GM23248 (cell line): ENCODE measurements at regions not wholly inside any gene's neighbourhood (a gene's known extent, or its start where the extent isn't known, plus 50 kb on each side); places are given as distances from the start of the nearest gene placed in this dataset.

Source experiments
- DNase-seq: peaks from one replicate; pipeline ENCODE4 v3.0.0-alpha.2; 2015
- H2AFZ ChIP-seq: fragments of 200-600 bp; sonication (generic); 2 replicates; pipeline ENCODE4 v1.6.1; 2016; ENCODE audit warnings: antibody characterized with exemption
- H3F3A ChIP-seq: fragments of 200-600 bp; sonication (generic); 2 replicates; pipeline ENCODE4 v1.6.1; 2016; ENCODE audit warnings: mild to moderate bottlenecking, antibody characterized with exemption, mixed run types; ENCODE audit not compliant: insufficient read depth
- H3K27ac ChIP-seq: fragments of 200-600 bp; sonication (generic); 2 replicates; pipeline ENCODE4 v1.5.1; 2016; ENCODE audit warnings: mild to moderate bottlenecking
- H3K27me3 ChIP-seq: fragments of 200-600 bp; sonication (generic); replicated peaks from 2 replicates; pipeline ENCODE4 v1.6.1; 2016; ENCODE audit warnings: mild to moderate bottlenecking; ENCODE audit not compliant: insufficient read depth
- H3K36me3 ChIP-seq: fragments of 200-600 bp; sonication (generic); 2 replicates; pipeline ENCODE4 v1.6.1; 2016; ENCODE audit warnings: low read depth, mild to moderate bottlenecking
- H3K4me1 ChIP-seq: fragments of 200-600 bp; sonication (generic); 2 replicates; pipeline ENCODE4 v1.6.1; 2016; ENCODE audit warnings: mild to moderate bottlenecking; ENCODE audit not compliant: insufficient read depth
- H3K4me2 ChIP-seq: fragments of 200-600 bp; sonication (generic); one replicate; pipeline ENCODE4 v1.6.1; 2016; ENCODE audit warnings: mild to moderate bottlenecking; ENCODE audit not compliant: unreplicated experiment
- H3K4me3 ChIP-seq: fragments of 200-600 bp; sonication (generic); 2 replicates; pipeline ENCODE4 v1.5.1; 2016; ENCODE audit warnings: mild to moderate bottlenecking
- H3K79me2 ChIP-seq: fragments of 200-600 bp; sonication (generic); 2 replicates; pipeline ENCODE4 v1.6.1; 2016; ENCODE audit warnings: mild to moderate bottlenecking; ENCODE audit not compliant: insufficient read depth
- H3K9ac ChIP-seq: fragments of 200-600 bp; sonication (generic); 2 replicates; pipeline ENCODE4 v1.6.1; 2016; ENCODE audit warnings: mild to moderate bottlenecking
- H3K9me2 ChIP-seq: fragments of 200-600 bp; sonication (generic); 2 replicates; pipeline ENCODE4 v1.6.1; 2016; ENCODE audit warnings: mixed run types, mild to moderate bottlenecking, moderate library complexity; ENCODE audit not compliant: insufficient read depth
- H3K9me3 ChIP-seq: fragments of 200-600 bp; sonication (generic); one replicate; pipeline ENCODE4 v1.6.1; 2017; ENCODE audit warnings: low read depth
- H4K20me1 ChIP-seq: fragments of 200-600 bp; sonication (generic); 2 replicates; pipeline ENCODE4 v1.6.0; 2016; ENCODE audit not compliant: insufficient read depth
- EZH2 ChIP-seq: fragments of 200-600 bp; sonication (generic); IDR thresholded peaks from 2 replicates; pipeline ENCODE4 v1.6.1; 2018; ENCODE audit warnings: antibody characterized with exemption, mild to moderate bottlenecking; ENCODE audit not compliant: insufficient read depth, poor library complexity, severe bottlenecking
- EZH2phosphoT487 ChIP-seq: fragments of 200-600 bp; sonication (generic); IDR thresholded peaks from 2 replicates; pipeline ENCODE4 v1.6.1; 2018; ENCODE audit warnings: antibody characterized with exemption, moderate library complexity, mild to moderate bottlenecking, low read depth; ENCODE audit not compliant: insufficient read depth
- WGBS, 2 experiments: methylation state at CpG; one replicate each; pipeline ENCODE4 v1.1.6; 2015 to 2017; ENCODE audit warnings: low lambda C conversion rate in 2 of 2, low coverage in 1 of 2; ENCODE audit errors: missing lambda C conversion rate in 2 of 2; 5-methylcytosine and 5-hydroxymethylcytosine counted together
- in situ Hi-C: fragments of 300-500 bp; cut with MboI; formaldehyde crosslinking; loops from 2 replicates; pipeline ENCODE4 v1.15.0; 2020

- 63 to 70% methylated on average over 14 to 17 of the region's 17 CpGs for WGBS, 2 experiments
Measured at GRCh38 chr19:16018106-16018755, 58.1 kb upstream of the TPM4 start.

DNA sequence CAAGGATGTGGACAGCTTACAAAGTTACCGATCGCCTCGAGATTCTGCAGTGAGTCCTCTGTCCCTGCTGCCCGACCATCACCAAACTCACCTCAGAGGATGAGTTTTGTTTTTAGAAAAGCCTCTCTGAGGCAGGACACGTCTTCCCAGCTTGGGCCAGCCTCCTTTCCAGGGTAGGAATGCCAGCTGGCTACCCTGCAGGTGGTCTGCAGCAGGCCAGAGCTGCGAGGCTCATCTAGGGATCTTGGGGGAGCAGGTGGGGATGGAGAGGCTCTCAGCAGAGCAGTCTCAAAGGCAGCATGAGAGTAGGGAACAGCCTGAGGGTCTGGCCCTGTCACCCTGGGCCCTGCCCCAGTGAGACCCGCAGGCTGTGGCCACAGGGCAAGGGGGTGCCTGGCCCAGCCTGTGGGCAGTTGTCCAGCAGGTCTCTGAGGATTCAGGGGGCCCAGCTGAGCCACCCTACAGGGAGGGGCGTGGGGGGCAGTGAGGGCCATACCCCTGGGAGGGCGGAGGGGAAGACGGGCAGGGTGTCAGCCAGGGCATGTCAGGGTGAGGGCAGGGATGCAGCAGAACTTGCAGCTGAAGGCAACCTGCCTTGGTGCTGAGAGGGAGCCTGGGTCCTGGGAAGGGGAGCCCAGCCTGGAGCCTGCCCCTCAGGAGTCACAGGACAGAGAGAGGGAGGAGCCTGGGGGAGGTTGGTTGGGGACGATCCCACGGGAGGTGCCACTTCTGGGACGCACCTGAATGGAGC, 57.3 kb upstream of the TPM4 start:
- Histone ChIP-seq H3K4me3 (no peak overlapping the region), H4K20me1 (no peaks in the 10 kb centered on the region), H3K79me2 (no peaks in the 10 kb centered on the region), H3K27ac (no peak overlapping the region), H3K9ac (no peak overlapping the region), H3K36me3 (no peaks in the 10 kb centered on the region), H3K4me2 (no peak overlapping the region), H2AFZ (no peak overlapping the region), H3F3A (no peaks in the 10 kb centered on the region), H3K9me3 (no peaks in the 10 kb centered on the region), H3K4me1 (no peaks in the 10 kb centered on the region), H3K9me2 (no peaks in the 10 kb centered on the region), H3K27me3 (no peaks in the 10 kb centered on the region)
- 59 to 64% methylated on average over 8 to 13 of the region's 13 CpGs for WGBS, 2 experiments
- in situ Hi-C loops = no loop called here
- TF ChIP-seq EZH2 (no peak), EZH2phosphoT487 (no peak)
- no peak for DNase-seq

More at GRCh38 chr19:16018106-16018755, 58.1 kb upstream of the TPM4 start:
- no peaks in the 10 kb centered on the region for H3K9me3 ChIP-seq
- H3K36me3 ChIP-seq = no peaks in the 10 kb centered on the region
- no peak overlapping the region for H3K9ac ChIP-seq
- H3F3A ChIP-seq = no peaks in the 10 kb centered on the region
- H3K9me2 ChIP-seq = no peaks in the 10 kb centered on the region
- H3K79me2 ChIP-seq = no peaks in the 10 kb centered on the region
- no peak for TF ChIP-seq EZH2phosphoT487
- no peak for TF ChIP-seq EZH2
- no peaks in the 10 kb centered on the region for H4K20me1 ChIP-seq
- in situ Hi-C loops = no loop called here
- H2AFZ ChIP-seq = no peak overlapping the region
- no peaks in the 10 kb centered on the region for H3K4me1 ChIP-seq
- H3K27me3 ChIP-seq = no peaks in the 10 kb centered on the region
- H3K4me3 ChIP-seq = no peak overlapping the region
- H3K4me2 ChIP-seq = no peak overlapping the region
- H3K27ac ChIP-seq = no peak overlapping the region
- DNase-seq = no peak

GRCh38 chr19:16019691-16020448, 56.4 kb upstream of the TPM4 start:
- Histone ChIP-seq H2AFZ (no peak overlapping the region), H4K20me1 (no peaks in the 10 kb centered on the region), H3K27me3 (no peaks in the 10 kb centered on the region), H3K27ac (no peak overlapping the region), H3F3A (no peaks in the 10 kb centered on the region), H3K79me2 (no peaks in the 10 kb centered on the region), H3K9me2 (no peaks in the 10 kb centered on the region), H3K4me3 (no peak overlapping the region), H3K36me3 (no peaks in the 10 kb centered on the region), H3K9me3 (no peaks in the 10 kb centered on the region), H3K9ac (no peak overlapping the region), H3K4me1 (no peaks in the 10 kb centered on the region), H3K4me2 (no peak overlapping the region)
- in situ Hi-C loops = no loop called here
- 64 to 65% methylated on average over 19 to 21 of the region's 24 CpGs for WGBS, 2 experiments
- TF ChIP-seq EZH2 = no peak
- no peak for TF ChIP-seq EZH2phosphoT487
- no peak for DNase-seq

GRCh38 chr19:16021796-16022195, 54.5 kb upstream of the TPM4 start:
- Histone ChIP-seq H4K20me1 (no peaks in the 10 kb centered on the region), H3K4me3 (no peak overlapping the region), H3K9ac (no peak overlapping the region), H3F3A (no peaks in the 10 kb centered on the region), H3K9me3 (no peaks in the 10 kb centered on the region), H3K79me2 (no peaks in the 10 kb centered on the region), H3K27ac (no peak overlapping the region), H3K4me1 (no peaks in the 10 kb centered on the region), H3K36me3 (no peaks in the 10 kb centered on the region), H3K9me2 (no peaks in the 10 kb centered on the region), H2AFZ (no peak overlapping the region), H3K4me2 (no peak overlapping the region), H3K27me3 (no peaks in the 10 kb centered on the region)
- no peak for TF ChIP-seq EZH2
- in situ Hi-C loops = no loop called here
- DNase-seq = no peak
- 55 to 56% methylated on average over 8 of the region's 8 CpGs for WGBS, 2 experiments
